GM20000 (cell line): ENCODE measurements at regions not wholly inside any gene's neighbourhood (a gene's known extent, or its start where the extent isn't known, plus 50 kb on each side); places are given as distances from the start of the nearest gene placed in this dataset.

Source experiments
- DNase-seq: peaks from one replicate; pipeline ENCODE4 v3.0.0; 2012; ENCODE audit warnings: low spot score
- CTCF ChIP-seq: IDR thresholded peaks from 2 replicates; pipeline ENCODE4 v1.5.1; 2012; ENCODE audit warnings: mild to moderate bottlenecking, control low read depth; ENCODE audit errors: extremely low read depth, missing control alignments

DNA sequence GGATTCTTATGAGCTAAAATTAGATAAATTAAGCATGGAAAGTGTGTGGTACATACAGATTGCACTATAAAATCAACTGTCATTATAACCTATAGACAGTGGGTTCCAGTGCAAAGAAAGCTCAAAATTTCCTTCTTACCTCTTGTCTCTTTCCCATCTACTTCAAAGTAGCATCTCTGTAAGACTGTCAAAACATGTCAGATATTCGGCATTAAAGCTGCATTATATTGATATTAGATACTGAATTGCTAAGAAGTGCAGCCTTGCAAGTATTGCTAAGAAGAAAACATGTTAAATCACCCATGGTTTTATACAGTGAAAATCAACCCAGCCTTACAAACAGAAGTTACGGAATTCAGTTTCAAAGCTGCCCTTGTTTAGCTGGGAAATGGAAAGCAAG lies 849.8 kb upstream of the FAT3 start:
- DNase-seq: no peak
- TF ChIP-seq CTCF: no peak

DNA sequence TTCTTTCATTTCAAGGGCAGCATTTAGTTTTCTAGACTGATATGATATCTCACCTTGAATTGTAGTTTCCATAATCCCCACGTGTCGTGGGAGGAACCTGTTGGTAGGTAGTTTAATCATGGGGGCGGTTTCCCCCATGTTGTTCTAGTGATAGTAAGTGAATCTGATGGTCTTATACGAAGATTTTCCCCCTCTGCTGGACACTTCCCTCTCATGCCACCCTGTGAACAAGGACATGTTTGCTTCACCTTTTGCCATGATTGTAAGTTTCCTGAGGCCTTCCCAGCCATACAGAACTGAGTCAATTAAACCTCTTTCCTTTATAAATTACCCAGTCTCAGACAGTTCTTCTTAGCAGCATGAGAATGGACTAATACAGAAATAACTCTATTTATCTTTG lies 851.1 kb upstream of the FAT3 start:
- no peak for DNase-seq

DNA sequence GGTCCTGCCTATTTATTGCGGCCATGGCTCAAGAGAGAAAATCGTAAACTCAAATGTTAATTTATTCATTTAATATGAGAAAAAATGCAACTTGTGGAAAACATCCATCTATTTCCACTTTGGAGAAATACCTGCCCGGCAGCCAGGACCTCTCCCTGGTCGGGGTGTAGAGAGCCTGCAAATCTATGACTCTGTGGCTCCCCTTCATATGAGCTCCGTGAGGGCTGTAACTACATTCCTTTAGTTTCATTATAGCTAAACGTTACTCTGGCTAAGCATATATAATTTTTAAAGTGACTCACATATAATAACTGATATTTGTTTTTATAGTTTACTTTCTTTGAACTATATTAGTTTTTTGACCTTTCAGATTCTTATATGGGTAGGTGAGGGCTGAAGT lies 857.8 kb upstream of the FAT3 start:
- DNase-seq: no peak
- no peak for TF ChIP-seq CTCF

More for the DNA sequence above, 851.1 kb upstream of the FAT3 start:
- TF ChIP-seq CTCF: no peak

GRCh38 chr11:91365986-91366585 lies 858.5 kb upstream of the FAT3 start:
- no peak for TF ChIP-seq CTCF

GRCh38 chr11:91350931-91351330 lies 873.7 kb upstream of the FAT3 start:
- TF ChIP-seq CTCF: no peak
- DNase-seq: no peak

More at GRCh38 chr11:91365986-91366585, 858.5 kb upstream of the FAT3 start:
- no peak for DNase-seq

DNA sequence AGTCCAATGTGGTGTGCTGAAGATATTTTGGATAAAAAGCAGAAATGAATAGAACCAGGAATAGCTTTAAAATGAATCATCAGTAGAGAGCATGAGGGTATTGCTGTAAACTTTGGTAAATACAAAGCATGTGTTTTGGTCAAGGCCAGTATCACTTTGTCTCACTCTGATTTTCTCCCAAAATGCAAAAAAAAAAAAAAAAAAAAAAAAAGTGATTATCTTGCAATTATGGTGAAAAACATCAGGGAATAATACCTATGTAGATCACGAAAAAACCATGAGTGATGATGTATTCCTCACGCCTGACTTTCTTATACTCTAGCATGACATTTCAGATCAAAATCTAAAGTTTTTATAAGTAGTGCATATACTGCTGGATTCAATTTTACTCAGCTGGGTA lies 897.9 kb upstream of the FAT3 start:
- no peak for DNase-seq
- no peak for TF ChIP-seq CTCF

DNA sequence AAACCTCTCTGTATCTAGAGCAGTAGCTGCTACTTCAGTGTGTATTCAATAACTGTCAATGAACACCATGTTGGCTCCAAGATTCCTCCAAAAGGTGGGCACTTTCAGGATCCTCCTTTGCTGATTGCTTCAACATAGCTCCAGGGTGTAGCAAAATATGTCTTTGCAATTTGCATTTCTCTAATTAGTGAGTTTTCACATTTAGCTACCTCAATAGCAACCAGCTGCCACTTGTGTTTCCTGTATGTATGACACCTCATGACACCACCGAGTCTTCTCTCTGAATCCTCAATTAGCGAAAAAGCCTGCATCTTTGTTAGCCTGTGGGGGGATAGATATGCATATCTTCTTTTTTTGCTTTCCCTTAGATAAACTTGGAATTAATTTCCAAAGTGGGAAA lies 898.3 kb upstream of the FAT3 start:
- DNase-seq: no peak
- no peak for TF ChIP-seq CTCF

DNA sequence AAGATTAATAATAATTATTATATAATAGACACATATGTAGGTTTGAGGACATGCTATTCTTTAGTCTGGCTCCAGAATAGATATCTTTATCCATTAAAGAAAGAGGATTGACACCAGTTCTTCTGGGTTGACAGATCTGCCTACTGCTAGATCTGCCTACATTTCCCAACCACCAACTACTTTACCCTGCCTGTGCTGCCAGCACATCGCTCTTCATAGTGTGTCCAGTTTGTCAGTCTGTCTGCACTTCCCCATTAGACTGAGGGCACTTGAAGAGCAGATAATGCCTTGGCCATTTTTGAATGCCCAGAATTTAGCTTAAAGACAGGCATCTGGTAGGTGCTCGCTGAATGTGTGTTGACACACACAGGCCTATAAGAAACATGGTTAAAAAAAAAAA lies 910.1 kb upstream of the FAT3 start:
- DNase-seq: no peak
- no peak for TF ChIP-seq CTCF
